ENCODE measurements at regions not wholly inside any gene's neighbourhood (a gene's known extent, or its start where the extent isn't known, plus 50 kb on each side); places are given as distances from the start of the nearest gene placed in this dataset.

GRCh38 chr7:69110450-69111050 is 487.7 kb upstream of the AUTS2 start:
- TF ChIP-seq CTCF (IDR thresholded peaks at IDR 0.05; ENCODE audit: low read length) (no peak), EZH2phosphoT487 (IDR thresholded peaks at IDR 0.05; ENCODE audit: low read length) (no peak), EZH2 (optimal IDR thresholded peaks at IDR 0.05; ENCODE audit: low read depth, low read length) (no peak)
